ENCODE measurements at regions not wholly inside any gene's neighbourhood (a gene's known extent, or its start where the extent isn't known, plus 50 kb on each side); places are given as distances from the start of the nearest gene placed in this dataset.
"Not testable (repeated sequence)": the region's sequence is repeated elsewhere in the genome, so short reads cannot be mapped to it uniquely, and the experiment has no call there.

DNA sequence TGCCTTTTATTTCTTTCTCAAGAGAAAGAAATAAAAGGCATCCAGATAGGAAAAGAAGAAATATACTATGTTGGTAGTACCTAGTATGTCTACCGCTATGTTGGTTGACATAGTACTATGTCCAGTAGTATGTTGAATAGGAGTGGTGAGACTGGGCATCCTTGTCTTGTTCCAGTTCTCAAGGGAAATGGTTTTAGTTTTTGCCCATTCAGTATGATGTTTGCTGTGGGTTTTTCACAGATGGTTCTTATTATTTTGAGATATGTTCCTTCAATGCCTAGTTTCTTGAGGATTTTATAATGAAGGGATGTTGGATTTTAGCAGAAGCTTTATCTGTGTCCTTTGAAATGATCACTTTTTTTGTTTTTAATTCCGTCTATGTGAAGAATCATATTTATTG, 53.0 kb upstream of the CSNK1A1L start:
- no peak for DNase-seq (ENCODE audit: low spot score)

DNA sequence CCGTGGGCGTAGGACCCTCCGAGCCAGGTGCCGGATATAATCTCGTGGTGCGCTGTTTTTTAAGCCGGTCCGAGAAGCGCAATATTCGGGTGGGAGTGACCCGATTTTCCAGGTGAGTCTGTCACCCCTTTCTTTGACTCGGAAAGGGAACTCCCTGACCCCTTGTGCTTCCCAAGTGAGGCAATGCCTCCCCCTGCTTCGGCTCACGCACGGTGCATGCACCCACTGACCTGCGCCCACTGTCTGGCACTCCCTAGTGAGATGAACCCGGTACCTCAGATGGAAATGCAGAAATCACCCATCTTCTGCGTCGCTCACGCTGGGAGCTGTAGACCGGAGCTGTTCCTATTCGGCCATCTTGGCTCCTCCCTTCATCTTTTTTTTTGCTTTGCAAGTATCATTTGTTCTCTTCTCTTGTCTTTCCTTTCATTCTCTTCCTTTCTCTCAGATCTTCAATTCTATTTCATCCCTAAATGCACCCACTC, 50.2 kb upstream of the CSNK1A1L start:
- not testable (repeated sequence) for DNase-seq (ENCODE audit: low spot score)
